ENCODE measurements at regions not wholly inside any gene's neighbourhood (a gene's known extent, or its start where the extent isn't known, plus 50 kb on each side); places are given as distances from the start of the nearest gene placed in this dataset.

DNA sequence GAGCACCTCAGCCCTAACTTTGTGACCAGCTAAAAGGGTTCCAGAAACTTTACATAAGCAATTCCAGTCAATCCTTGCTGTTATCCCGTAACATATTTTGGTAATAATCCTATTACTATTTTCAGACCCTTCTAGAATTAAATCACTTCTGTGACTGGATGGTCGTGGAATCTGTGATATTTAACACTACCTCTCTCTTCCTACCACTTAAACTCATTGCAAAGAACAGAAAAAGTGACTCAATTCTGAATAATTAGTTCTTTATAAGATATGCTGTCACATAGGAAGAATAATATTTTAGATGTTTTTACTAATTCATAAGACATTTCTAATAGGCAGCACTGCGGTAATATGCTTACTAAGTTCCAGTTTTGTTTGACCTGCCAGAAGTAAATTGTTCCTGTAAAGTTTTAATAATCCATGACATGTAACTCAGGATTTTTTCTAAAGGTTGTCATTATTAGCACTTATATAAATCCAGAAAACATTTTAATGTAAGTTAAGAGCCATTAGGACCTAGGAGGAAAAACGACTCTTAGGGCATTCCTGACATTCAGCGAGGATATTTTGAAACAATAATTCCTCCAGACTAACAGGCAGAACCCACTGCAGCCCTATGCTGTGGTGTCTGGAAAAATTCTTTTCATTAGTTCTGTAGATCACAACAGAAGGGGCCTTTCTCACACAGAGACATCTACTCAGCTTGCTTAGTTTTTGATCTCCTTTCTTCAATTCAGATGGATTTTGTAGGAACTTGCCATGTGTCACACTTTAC lies 113.3 kb upstream of the MBNL1 start:
- DNase-seq, result no peak

DNA sequence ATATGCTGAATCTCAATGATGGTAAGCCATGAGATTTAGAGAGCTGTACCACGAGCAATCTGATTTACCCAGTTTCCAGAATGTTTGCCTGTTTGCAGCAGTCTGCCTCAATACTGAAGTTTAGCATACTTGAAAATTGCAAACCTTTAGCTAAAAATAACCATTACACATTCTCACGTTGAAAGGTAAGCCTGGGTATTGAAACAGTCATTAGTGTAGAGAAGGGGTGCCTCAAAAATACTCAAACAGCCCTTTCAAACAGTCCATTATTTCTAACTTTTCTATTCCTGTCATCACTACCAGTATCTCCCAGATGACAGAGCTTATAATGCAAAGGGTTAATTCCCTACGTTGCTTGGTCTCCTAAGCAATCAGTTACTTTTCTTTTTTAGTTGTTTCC lies 111.8 kb upstream of the MBNL1 start:
- no peak for DNase-seq

DNA sequence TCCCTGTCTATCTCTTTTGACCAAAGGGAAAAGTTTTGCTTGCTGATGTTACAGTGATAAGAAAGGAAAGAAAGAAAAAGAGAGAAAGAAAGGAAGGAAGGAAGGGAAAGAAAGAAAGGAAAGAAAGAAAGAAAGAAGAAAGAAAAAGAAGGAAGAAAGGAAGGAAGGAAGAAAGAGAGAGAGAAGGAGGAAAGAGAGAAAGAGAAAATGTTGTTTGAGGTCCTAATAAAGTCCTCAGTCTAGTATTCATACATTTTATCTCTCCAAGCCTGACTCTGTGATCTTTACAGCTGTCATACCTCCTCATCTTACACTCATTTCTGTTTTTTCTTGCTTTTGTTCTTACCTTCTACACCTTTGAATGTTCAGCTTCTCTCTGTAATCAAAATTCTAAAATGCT lies 111.4 kb upstream of the MBNL1 start:
- no peak for DNase-seq

DNA sequence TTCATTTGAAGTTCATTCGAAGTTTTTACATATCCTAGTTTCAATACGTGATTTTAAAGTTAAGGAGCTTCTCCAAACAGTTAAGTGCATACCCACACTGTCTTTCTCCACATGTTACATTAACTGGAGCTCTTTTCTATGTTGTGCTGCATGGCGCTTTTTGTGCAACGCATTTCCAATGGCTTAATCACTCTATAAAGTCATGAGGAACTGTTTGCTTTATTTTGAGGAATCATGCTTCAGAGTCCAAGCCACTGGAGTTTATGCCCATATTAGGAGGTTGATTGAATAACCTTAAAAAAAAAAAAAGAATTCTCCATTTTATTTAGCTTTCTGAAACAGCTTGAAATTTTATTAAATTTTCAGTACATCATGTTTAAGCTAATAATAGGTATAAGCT lies 109.4 kb upstream of the MBNL1 start:
- no peak for DNase-seq

DNA sequence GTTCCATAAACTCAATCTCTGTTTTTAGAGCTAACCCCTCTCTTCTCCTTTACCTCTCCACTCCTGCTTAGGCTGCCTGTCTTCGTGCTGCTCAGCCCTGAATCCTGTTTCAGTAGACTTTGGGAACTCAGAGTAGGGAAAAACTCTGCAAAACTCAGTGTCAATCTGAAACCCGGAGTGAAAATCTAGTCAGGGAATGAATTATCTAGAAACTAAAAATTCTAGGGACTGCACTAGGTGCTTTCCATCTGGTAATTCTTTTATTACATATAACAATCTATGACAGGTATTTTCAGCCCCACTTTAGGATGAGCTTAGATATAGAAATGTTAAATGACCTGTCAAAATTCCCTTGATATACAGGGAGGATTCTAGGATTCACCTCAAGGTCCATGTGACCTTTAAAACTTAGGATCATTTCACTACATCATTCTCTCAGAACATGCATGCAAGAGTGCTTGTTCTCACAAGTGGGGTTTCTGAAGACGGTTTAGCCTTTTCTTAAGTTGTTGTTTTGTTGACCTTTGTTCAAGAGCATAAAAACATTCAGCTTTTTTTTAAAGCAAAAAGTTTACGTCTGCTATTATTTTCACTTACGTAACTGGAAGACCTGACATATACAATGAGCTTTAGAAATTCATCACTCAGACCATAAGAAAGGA lies 108.2 kb upstream of the MBNL1 start:
- no peak for DNase-seq

DNA sequence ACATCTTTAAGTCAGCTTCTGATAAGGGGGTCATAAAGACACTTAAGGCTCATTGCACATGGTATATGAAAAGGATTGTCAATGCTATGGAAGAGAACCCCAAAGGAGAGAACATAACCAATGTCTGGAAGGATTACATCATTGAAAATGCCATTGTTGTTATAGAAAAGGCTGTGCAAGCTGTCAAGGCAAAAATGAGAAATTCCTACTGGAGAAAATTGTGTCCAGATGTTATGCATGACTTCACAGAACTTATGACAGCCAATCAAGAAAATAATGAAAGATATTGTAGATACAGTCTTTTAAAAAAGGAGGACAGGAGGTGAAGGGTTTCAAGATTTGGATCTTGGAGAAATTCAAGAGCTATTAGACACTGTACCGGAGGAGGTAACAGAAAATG lies 96.3 kb upstream of the MBNL1 start:
- DNase-seq, result no peak

DNA sequence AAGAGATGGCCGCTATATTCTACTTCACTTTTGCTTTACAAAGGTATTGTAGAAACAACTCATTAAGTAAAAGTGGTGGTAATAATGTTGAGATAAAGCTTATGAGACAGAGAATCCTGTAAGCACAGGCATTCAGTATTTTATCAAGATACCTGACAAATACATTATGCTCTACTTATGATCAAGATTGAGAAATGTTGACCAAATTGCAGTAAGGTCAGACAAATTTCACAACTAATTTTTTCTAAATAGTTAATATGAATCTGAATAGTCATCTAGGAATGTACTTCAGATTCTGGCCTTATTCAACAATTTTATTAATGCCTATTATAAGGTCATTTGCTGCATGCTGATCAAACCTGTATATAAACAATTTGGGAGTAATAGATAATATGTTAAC lies 95.1 kb upstream of the MBNL1 start:
- no peak for DNase-seq

DNA sequence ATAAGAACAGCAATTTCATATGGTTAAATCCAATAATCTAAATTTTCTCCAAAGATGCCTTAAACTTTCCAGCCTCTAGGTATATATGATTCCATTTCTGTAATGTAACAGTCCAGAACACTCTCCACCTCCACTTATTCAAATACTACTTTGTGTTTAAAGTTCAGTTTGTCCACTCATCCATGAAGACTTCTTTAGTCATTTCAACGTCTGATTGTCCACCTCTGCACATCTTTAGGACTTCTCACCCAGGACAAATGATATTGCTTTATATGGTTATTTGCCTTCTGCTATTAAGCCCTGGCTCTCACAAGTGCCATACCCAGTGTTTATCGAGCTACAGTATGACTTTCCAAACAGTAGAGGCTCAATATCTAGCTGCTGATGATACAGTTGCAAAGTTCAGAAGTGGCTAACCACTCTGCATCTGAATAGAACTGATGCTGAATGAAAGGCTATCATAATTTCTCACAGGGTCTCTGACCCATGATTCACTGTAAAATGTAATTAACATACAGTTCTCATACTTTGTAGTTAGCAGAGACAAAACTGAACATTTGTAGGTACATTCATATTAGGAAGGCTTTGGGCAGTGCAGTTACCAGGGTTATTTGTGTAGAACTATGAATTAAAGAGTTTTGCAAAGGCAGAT lies 93.7 kb upstream of the MBNL1 start:
- DNase-seq, result no peak

DNA sequence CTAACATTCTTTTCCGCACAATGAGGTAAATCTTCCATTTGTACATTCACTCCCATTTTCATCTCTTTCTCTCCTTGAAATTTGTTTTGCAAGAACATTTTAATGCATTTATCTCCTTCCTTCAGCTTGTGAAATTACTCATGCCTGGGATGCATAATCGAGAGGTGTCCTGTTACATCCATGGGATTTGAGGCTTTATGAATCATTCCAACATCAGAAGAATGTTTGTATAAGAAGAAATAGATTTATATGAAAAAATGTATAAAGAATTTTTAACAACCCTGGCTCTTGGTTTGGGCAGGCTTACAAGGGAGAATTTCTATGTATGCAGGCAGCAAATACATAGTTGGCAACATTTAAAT lies 93.2 kb upstream of the MBNL1 start:
- DNase-seq, result no peak

DNA sequence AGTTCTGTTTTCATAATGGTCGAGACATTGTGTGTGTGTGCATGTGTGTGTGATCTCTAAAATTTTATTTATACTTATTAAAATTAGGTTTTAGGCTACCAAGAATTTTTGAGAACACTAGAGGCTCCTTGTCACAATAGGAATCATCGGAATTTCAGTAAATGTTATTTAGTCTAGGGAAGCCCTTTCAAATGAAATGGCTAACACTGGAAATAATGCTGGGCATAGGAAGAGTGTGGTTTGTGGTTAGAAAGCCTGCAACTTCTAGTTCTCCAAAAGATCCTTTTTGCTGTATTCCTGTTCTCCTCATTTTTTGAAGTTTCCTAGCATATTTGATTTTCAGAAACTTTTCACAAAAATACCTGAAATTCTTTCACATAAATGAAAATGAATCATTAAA lies 92.5 kb upstream of the MBNL1 start:
- no peak for DNase-seq

DNA sequence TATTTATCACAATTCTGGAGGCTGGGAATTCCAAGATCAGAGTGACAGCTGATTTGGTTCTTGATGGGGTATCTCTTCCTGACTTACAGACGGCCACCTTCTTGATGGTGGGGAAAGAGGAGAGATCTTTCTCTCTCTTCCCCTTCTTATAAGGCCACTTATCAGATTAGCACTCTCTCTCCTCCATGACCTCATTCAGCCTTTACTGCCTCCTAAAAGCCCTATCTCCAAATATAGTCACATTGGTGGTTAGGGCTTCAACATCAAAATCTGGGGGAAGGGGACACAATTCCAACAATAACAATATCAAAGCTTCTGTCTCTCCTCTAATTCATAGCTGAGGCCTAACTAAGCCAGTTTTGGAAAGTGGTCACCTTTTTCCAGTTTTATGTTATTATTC lies 91.7 kb upstream of the MBNL1 start:
- DNase-seq, result no peak

DNA sequence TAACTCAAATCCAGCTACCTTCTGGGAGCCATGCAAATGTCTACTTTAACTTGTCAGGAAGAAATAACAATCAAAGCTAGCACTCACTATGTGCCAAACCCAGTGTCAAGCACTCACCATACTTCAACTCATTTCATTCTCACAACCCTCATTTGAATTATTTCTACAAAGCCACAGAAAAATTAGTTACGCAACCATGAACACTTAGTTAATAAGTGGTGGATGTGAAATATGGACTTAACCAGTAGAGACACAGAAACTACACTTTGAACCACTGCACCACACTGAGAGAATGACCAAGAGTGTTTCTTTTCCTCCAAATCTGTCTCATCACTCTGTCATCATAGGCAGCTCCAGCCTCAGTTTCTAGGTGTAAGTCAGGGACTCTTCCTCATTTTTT lies 91.0 kb upstream of the MBNL1 start:
- DNase-seq, result no peak

DNA sequence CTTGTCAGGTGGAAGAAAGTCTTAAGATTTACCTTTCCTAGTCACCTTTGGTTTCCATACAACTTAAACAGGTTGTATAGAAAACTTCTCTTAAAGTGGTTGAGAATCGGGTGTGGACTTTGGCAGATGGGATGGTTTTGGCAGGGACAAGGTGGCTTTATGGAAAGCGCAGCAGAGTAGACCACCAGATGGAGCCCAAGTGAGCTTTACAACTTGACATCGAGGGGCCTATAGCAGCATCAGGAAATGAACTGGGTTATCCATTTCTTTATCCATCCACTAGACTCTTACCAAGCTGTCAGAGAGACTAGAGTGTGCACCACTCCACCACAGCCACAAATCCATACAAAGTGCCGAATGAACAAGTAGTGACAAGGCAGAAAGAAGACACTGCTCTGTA lies 85.3 kb upstream of the MBNL1 start:
- DNase-seq, result peak; percentile 37

DNA sequence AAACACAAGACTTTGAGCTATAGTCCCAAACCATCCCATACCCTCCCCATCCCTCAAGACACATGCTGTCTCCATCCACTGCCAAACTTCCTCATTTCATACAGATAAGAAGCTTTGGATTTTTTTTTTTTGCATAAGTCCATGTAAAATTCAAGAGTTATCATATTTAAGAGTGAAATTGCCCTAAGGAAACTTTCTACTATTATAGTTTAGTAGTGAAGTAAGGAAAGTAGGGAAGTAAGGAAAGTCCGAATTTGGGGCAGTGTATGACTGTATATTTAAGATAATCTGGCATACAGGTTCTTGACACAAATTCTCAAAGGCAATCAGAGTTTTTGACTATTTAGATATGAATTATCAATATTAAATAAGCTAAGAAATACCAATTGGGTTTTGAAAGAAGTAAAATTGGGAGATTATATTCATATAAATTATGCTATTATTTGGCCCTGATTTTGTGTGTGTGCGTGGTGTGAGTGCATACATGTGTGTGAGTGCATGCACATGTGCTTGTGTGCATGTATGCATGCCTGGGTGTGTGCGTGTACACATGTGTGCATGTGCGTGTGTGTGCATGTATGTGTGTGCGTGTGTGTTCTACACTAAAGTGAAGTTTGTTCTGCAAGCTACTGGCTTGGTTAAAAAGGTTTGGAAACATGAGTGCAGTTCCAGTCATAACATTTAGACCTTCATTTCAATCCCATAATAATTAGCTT lies 83.6 kb upstream of the MBNL1 start:
- no peak for DNase-seq

DNA sequence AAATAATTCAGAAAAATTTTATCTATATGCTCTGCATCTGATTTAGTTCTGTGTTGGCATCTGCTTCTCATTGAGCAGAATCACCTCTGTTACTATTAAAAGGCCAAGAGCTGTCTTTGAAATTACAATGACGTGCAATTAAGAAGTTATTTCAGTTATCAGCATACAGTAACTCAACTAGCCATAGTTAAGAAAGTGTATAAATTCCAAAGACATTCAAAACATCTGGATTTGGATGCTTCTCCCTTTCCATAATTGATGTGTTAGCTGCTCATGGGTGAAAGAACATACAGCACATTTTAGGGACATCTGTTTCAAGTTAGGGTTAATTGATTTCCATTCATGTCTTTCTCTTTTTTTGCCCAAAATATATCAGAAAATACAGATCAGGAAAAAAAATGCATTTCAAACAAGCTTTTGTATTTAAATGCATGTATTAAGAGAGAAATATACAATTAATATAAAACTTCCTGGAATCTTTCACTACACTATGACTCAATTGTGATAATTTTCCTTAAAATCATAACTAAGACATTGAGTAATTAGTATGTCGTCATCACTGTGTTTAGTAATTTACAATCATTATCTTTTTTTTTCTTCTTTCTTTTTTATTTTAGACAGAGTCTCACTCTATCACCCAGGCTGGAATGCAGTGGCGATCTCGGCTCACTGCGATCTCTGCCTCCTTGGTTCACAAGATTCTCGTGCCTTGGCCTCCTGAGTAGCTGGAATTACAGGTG lies 82.7 kb upstream of the MBNL1 start:
- DNase-seq, result no peak

DNA sequence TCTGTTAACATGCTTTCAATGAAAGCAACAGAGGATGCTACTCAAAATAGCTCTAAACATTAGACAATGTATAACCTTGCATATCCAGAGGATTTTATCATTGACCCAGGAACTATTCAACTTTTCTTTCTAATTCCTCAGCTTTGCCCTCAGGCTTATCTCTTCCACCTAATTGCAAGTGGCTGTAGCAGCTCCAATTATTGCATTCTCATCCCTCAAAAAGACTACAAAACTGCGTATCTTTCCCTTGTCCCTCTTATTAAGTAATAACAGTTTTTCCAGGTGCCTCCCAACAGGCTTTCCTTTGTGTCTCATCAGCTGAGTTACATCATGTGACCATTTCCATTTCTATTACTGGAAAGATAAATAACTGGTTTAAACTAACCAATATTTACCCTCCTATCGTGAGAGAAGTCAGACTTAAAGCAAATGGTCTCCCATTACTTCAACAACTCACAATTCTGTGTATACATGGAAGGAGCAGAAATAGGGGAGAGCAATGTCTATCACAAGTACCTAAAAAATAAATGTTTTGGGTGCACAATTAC lies 78.0 kb upstream of the MBNL1 start:
- DNase-seq, result no peak

DNA sequence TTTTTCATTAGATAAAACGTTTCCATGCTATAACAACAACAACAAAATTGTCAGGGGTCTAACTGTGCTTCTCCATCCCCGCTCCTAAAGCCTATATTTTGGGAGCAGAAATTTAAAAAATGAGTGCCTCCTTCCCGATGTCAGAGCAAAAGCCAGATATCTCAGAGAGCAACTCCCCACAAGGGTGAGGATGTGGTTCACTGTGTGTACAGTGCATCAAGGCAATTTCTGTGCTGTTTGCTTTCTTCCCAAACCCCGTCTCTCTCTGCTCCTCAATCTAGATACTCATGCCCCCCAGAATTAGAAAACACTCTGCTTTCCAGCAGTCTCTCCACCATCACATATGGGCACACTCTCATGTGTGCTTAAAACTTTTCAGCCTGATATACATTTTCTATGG lies 76.7 kb upstream of the MBNL1 start:
- DNase-seq, result no peak

DNA sequence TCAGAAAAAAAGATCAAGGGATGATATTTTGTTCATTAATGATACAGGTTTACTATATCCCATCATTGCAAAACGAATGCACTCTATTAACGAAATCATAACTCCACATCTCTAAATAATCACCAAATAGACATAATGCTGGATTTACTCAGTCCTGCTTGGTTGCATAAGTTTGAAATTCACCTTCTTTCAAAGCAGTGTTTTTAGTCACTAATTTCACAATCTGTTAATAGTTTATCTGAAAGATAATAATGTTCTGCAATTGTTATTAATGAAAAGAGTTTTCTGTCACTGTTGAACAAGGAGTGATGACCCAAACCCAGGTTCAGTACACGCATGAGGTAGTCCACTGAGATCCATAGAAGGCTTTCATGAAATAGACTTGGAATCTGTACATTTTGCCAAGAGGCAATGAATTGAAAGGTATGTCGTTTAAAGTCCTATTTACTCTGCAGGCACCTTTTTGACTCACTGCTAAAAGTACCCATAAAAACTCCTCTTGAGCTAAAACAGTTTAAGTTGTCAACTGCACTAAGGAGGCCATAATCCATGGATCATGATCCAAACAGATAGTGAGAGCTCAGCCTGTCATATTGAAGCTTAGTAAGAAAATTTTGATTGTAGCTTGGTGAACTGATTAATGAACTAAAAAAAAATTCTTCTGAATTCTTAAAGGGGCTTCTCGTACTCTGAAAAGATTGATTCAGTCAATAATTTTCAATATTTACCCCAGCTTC lies 75.6 kb upstream of the MBNL1 start:
- DNase-seq, result no peak

DNA sequence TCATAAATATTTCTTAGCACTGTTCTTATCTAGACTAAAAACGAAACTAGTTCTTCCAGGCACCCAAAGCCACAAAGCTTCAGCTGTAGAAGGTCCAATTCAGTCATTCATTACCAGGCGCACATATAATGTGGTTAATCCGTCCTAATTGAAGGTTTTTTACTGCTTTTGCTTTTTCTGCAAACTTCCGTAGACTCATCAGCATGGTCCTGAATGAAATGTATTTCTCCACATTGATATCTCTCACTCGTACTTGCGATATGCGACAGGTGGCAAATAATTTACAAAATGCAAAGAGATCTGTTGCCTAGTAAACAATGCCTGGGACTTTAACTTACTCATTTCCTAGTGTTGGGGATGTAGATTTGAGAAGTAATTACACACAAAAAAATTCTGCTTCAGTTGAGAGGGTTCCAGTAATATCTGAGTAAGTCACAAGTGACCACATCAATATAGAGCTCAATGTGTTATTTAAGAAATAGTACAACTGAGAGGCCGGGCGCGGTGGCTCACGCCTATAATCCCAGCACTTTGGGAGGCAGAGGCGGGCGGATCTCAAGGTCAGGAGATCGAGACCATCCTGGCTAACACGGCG lies 75.0 kb upstream of the MBNL1 start:
- DNase-seq, result peak; percentile 25

DNA sequence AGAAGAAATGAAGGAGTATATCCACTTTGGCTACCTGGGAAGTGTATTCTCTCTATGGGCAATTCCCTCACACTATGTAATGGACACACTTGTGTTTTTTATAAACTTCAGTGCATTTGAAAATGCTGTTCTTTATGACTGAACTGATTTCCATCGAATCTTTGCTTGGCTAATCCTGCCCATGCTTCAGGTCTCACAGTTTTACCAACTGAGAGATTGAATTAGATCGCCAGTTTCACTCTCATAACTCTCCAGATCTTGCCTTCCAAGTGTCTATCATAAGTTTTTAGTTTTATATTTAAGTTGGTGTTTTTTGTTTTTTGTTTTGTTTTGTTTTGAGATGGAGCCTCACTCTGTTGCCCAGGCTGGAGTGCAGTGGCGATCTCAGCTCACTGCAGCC lies 73.5 kb upstream of the MBNL1 start:
- DNase-seq, result no peak

DNA sequence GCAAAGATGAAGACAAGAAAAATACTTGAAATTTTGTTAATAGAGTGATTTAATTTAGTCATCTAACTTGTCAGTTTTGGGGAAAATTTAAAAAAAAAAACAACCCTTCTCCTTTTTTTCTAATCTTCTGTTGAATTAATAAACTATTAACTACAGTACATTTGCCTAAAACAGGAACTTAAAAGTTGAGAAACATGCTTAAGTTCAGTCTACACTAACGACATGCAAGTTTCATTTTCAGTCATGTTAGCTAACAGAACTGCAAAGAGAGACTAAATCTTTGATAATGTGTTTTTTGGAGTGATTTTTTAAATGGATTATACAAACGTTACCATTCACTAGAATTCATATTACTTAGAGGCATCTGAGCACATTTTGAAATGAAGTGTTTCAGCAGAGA lies 71.9 kb upstream of the MBNL1 start:
- DNase-seq, result no peak

DNA sequence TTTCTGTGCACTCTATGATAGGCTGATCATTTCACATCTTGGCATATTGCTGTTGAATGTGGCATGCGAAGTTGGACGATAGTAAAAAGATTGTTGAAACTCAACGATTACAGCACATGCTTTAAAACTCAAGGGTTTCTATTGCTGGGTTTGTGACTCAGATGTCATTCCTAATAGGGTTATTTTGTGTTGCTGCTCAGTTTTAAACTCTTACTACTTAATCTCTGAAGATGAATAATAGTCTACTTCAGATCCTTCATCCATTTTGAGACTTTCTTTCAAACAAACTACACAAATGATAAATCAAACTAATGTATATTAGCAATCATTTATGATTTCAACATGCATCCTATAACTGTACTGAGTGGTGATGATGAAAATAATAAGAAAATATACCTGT lies 71.3 kb upstream of the MBNL1 start:
- no peak for DNase-seq
